ENCODE measurements at regions not wholly inside any gene's neighbourhood (a gene's known extent, or its start where the extent isn't known, plus 50 kb on each side); places are given as distances from the start of the nearest gene placed in this dataset.

DNA sequence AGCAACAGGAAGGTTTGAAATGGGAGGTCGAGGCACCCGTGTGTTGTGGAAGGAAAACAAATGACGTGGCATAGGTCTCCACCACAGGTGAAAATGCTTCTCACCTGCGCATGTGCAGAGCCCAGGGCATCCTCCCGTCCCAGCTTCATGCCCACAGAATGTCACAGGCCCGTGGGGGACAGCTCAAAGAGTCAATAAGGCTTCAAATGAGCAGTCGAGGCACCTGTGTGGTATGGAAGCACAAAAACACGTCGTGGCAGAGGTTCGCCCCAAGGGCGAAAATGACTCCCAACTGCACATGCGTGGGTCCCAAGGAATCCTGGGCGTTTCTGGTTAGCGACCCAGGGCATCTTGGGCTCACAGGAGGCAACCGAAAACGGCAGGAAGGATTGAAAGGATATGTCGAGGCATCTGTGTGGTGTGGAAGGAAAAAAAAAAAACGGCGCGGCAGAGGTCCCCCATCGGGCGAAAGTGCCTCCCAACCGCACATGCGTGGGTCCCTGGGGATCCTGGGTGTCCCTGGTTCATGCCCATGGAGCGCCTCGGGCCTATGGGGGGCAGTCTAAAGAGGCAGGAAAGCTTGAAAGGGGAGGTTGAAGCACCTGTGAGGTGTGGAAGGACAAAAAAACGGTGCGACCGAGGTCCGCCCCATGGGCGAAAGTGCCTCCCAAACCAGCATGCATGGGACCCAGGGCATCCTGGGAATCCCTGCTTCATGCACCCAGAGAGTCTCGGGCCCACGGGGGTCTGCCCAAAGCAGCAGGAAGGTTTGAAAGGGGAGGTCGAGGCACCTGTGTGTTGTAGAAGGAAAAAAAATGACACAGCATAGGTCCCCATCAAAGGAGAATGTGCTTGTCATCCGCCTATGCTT, 578.5 kb downstream of the ALG10 start:
- Histone ChIP-seq H3K27me3 (ENCODE audit: control insufficient read depth, insufficient read depth, low read length) (no peaks in the 10 kb centered on the region), H3K9me3 (ENCODE audit: control insufficient read depth, insufficient read depth, low read length) (peaks cover 49% of the 10 kb centered on the region), H3K27ac (ENCODE audit: low read length) (no peak overlapping the region), H3K4me1 (ENCODE audit: control insufficient read depth, insufficient read depth, low read length) (no peaks in the 10 kb centered on the region), H3K36me3 (ENCODE audit: control insufficient read depth, insufficient read depth, low read length) (no peaks in the 10 kb centered on the region; the same call in 1 of the 2 replicates), H3K4me3 (ENCODE audit: low read length) (no peak overlapping the region)
- WGBS (ENCODE audit: insufficient coverage, insufficient read length): no CpG with 5 or more reads among the region's 35 CpGs
- no peak for DNase-seq (ENCODE audit: low read depth, low spot score)

DNA sequence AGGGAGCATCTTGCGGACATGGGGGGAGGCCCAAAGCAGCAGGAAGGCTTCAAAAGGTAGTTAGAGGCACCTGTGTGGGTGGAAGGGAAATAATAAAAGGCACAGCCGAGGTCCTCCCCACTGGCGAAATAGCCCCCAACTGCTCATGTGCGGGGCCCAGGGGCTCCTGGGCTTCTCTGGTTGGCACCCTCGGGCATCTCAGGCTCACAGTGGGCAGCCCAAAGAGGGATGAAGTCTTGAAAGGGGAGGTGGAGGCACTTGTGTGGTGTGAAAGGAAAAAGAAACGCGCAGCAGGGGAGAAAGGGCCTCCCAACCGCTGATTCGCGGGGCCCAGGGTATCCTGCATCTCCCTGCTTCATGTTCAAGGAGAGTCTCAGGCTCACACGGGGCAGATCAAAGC, 579.4 kb downstream of the ALG10 start:
- Histone ChIP-seq H3K9me3 (ENCODE audit: control insufficient read depth, insufficient read depth, low read length) (peaks cover 50% of the 10 kb centered on the region), H3K27me3 (ENCODE audit: control insufficient read depth, insufficient read depth, low read length) (no peaks in the 10 kb centered on the region), H3K4me1 (ENCODE audit: control insufficient read depth, insufficient read depth, low read length) (no peaks in the 10 kb centered on the region)

DNA sequence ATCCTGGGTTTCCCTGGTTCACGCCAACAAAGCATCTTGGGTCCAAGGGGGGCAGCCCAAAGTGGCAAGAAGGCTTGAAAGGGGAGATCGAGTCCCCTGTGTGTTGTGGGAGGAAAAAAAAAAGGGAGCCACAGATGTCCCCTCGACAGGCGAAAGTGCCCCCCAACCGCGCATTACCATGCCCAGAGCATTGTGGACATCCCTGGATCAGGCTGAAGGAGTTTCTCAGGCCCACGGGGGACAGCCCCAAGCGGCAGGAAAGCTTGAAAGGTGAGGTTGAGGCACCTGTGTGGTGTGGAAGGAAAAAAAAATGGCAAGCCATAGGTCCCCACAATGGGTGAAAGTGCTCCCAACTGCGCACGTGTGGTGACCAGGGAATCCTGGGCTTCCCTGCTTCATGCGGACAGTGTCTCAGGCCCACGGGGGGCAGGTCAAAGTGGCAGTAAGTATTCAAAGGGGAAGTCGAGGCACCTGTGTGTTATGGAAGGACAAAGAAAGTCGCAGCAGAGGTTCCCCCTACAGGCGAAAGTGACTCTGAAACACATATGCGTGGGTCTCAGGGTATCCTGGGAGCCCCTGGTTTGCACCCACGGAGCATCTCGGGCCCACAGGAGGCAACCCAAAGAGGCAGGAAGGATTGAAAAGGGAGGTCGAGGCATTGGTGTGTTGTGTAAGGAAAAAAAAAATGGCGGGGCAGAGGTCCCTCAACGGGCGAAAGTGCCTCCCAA, 580.1 kb downstream of the ALG10 start:
- Histone ChIP-seq H3K9me3 (ENCODE audit: control insufficient read depth, insufficient read depth, low read length) (peaks cover 50% of the 10 kb centered on the region), H3K4me3 (ENCODE audit: low read length) (no peak overlapping the region), H3K27me3 (ENCODE audit: control insufficient read depth, insufficient read depth, low read length) (no peaks in the 10 kb centered on the region), H3K4me1 (ENCODE audit: control insufficient read depth, insufficient read depth, low read length) (no peaks in the 10 kb centered on the region), H3K27ac (ENCODE audit: low read length) (no peak overlapping the region), H3K36me3 (ENCODE audit: control insufficient read depth, insufficient read depth, low read length) (no peaks in the 10 kb centered on the region; the same call in 1 of the 2 replicates)
- no CpG with 5 or more reads among the region's 22 CpGs for WGBS (ENCODE audit: insufficient coverage, insufficient read length)
- no peak for DNase-seq (ENCODE audit: low read depth, low spot score)

More for the DNA sequence above, 579.4 kb downstream of the ALG10 start:
- Histone ChIP-seq H3K4me3 (ENCODE audit: low read length) (no peak overlapping the region), H3K36me3 (ENCODE audit: control insufficient read depth, insufficient read depth, low read length) (no peaks in the 10 kb centered on the region; the same call in 1 of the 2 replicates), H3K27ac (ENCODE audit: low read length) (no peak overlapping the region)
- WGBS (ENCODE audit: insufficient coverage, insufficient read length): no CpG with 5 or more reads among the region's 11 CpGs
- DNase-seq (ENCODE audit: low read depth, low spot score): no peak

DNA sequence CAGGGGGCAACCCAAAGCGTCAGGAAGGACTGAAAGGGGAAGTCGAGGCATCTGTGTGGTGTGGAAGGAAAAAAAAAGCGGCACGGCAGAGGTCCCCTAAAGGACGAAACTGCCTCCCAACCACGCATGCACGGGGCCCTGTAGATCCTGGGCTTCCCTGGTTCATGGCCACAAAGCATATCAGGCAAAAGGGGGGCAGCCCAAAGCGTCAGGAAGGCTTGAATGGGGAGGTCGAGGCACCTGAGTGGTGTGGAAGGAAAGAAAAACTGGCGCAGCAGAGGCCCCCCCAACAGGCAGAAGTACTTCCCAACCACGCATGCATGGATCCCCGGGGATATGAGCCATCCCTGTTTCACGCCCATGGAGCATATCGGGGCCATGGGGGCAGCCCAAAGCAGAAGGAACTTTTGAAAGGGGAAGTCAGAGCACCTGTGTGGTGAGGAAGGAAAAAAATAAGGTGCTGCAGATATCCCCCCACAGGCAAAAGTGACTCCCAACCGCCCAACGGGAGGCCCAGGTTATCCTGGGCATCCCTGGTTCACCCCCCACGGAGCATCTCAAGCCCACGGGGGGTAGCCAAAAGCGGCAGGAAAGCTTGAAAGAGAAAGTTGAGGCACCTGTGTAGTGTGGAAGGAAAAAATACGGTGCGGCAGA, 581.2 kb downstream of the ALG10 start:
- no peaks in the 10 kb centered on the region for H3K27me3 ChIP-seq (ENCODE audit: control insufficient read depth, insufficient read depth, low read length)
- no peaks in the 10 kb centered on the region; the same call in 1 of the 2 replicates for H3K36me3 ChIP-seq (ENCODE audit: control insufficient read depth, insufficient read depth, low read length)
- no peak overlapping the region for H3K27ac ChIP-seq (ENCODE audit: low read length)
- peaks cover 48% of the 10 kb centered on the region for H3K9me3 ChIP-seq (ENCODE audit: control insufficient read depth, insufficient read depth, low read length)
- H3K4me1 ChIP-seq (ENCODE audit: control insufficient read depth, insufficient read depth, low read length): no peaks in the 10 kb centered on the region
- DNase-seq (ENCODE audit: low read depth, low spot score): no peak
- no peak overlapping the region for H3K4me3 ChIP-seq (ENCODE audit: low read length)
- no CpG with 5 or more reads among the region's 21 CpGs for WGBS (ENCODE audit: insufficient coverage, insufficient read length)

DNA sequence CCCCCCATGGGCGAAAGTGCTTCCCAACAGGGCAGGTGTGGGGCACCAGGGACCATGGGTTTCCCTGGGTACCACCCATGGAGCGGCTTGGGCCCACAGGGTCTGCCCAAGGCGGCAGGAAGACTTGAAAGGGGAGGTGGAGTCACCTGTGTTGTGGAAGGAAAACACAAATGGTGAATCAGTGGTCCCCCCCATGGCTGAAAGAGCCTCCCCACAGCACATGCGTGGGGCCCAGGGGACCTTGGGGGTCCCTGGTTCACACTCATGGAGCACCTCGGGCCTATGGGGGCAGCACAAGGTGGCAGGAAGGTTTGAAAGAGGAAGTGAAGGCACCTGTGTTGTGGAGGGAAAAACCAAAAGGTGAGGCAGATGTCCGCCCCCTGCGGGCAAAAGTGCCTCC, 581.9 kb downstream of the ALG10 start:
- no peak for DNase-seq (ENCODE audit: low read depth, low spot score)
- Histone ChIP-seq H3K36me3 (ENCODE audit: control insufficient read depth, insufficient read depth, low read length) (no peaks in the 10 kb centered on the region; the same call in 1 of the 2 replicates), H3K9me3 (ENCODE audit: control insufficient read depth, insufficient read depth, low read length) (peaks cover 45% of the 10 kb centered on the region), H3K27me3 (ENCODE audit: control insufficient read depth, insufficient read depth, low read length) (no peaks in the 10 kb centered on the region), H3K4me3 (ENCODE audit: low read length) (no peak overlapping the region), H3K27ac (ENCODE audit: low read length) (no peak overlapping the region), H3K4me1 (ENCODE audit: control insufficient read depth, insufficient read depth, low read length) (no peaks in the 10 kb centered on the region)
- no CpG with 5 or more reads among the region's 7 CpGs for WGBS (ENCODE audit: insufficient coverage, insufficient read length)

DNA sequence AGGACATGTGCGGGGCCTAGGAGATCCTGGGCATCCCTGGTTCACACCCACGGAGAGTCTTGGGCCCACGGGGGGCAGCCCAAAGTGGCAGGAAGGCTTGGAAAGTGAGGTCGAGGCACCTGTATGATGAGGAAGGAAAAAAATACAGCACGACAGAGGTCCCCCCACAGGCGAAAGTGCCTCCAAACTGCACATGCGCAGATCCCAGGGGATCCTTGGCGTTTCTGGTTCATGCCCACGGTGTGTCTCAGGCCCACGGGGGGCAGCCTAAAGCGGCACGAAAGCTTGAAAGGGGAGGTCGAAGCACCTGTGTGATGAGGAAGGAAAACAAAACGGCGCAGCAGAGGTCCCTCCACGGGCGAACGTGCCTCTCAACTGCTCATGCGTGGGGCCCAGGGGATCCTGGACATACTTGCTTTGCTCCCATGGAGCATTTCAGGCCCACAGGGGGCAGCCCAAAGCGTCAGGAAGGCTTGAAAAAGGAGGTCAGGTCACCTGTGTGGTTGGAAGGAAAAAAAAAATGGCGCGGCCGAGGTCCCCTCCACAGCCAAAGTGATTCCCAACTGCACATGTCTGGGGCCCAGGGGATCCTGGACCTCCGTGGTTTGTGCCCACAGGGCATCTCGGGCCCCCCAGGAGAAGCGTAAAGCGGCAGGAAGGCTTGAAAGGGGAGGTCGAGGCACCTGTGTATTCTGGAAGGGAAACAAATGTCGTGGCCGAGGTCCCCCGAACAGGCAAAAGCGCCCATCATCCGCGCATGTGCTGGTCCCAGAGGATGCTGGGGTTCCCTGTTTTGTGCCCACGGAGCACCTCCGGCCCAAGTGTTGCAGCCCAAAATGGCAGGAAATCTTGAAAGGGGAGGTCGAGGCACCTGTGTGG, 582.6 kb downstream of the ALG10 start:
- no peak overlapping the region for H3K4me3 ChIP-seq (ENCODE audit: low read length)
- no peaks in the 10 kb centered on the region for H3K27me3 ChIP-seq (ENCODE audit: control insufficient read depth, insufficient read depth, low read length)
- DNase-seq (ENCODE audit: low read depth, low spot score): no peak
- H3K9me3 ChIP-seq (ENCODE audit: control insufficient read depth, insufficient read depth, low read length): peaks cover 45% of the 10 kb centered on the region
- WGBS (ENCODE audit: insufficient coverage, insufficient read length): no CpG with 5 or more reads among the region's 37 CpGs
- H3K36me3 ChIP-seq (ENCODE audit: control insufficient read depth, insufficient read depth, low read length): no peaks in the 10 kb centered on the region; the same call in 1 of the 2 replicates
- H3K4me1 ChIP-seq (ENCODE audit: control insufficient read depth, insufficient read depth, low read length): no peaks in the 10 kb centered on the region
- H3K27ac ChIP-seq (ENCODE audit: low read length): no peak overlapping the region

DNA sequence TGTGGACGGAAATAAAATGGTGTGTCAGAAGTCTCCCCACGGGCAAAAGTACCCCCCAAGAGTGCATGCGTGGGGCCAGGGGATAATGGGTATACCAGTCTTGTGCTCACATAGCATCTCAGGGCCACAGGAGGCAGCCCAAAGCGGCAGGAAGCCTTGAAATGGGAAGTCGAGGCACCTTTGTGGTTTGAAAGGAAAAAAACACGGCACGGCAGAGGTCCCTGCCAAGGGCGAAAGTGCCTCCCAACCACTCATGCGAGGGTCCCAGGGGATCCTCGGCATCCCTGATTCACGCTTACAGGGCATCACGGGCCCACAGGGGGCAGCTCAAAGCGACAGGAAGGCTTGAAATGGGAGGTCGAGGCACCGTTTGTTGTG, 583.2 kb downstream of the ALG10 start:
- Histone ChIP-seq H3K27ac (ENCODE audit: low read length) (no peak overlapping the region), H3K36me3 (ENCODE audit: control insufficient read depth, insufficient read depth, low read length) (no peaks in the 10 kb centered on the region), H3K4me3 (ENCODE audit: low read length) (no peak overlapping the region), H3K9me3 (ENCODE audit: control insufficient read depth, insufficient read depth, low read length) (peaks cover 44% of the 10 kb centered on the region), H3K4me1 (ENCODE audit: control insufficient read depth, insufficient read depth, low read length) (no peaks in the 10 kb centered on the region), H3K27me3 (ENCODE audit: control insufficient read depth, insufficient read depth, low read length) (no peaks in the 10 kb centered on the region)
- WGBS (ENCODE audit: insufficient coverage, insufficient read length): no CpG with 5 or more reads among the region's 15 CpGs
- DNase-seq (ENCODE audit: low read depth, low spot score): no peak

DNA sequence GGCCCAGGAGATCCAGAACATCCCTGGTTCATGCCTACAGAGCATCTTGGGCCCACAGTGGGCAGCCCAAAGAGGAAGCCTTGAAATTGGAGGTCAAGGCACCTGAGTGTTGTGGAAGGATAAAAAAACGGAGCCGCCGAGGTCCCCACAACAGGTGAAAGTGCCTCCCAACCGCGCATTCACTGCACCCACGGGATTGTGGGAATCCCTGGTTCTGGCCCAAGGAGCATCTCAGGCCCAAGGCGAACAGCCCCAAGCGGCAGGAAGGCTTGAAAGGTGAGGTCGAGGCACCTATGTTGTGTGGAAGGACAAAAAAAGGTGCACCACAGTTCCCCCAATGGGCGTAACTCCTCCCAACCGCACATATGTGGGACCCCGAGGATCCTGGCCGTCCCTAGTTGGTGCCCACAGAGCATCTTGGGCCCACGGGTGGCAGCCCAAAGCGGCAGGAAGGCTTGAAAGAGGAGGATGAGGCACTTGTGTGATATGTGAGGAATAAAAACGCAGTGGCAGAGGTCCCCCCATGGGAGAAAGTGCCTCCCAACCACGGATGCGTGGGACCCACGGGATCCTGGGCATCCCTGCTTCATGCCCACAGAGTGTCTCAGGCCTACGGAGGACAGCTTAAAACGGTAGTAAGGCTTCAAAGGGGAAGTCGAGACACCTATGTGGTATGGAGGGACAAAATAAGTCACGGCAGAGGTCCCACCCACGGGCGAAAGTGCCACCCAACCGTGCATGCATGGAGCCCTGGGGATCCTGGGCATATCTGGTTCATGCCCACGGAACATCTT, 583.9 kb downstream of the ALG10 start:
- H3K9me3 ChIP-seq (ENCODE audit: control insufficient read depth, insufficient read depth, low read length): peaks cover 38% of the 10 kb centered on the region
- no peaks in the 10 kb centered on the region for H3K27me3 ChIP-seq (ENCODE audit: control insufficient read depth, insufficient read depth, low read length)
- H3K4me3 ChIP-seq (ENCODE audit: low read length): no peak overlapping the region
- no peaks in the 10 kb centered on the region for H3K36me3 ChIP-seq (ENCODE audit: control insufficient read depth, insufficient read depth, low read length)
- WGBS (ENCODE audit: insufficient coverage, insufficient read length): no CpG with 5 or more reads among the region's 27 CpGs
- no peak for DNase-seq (ENCODE audit: low read depth, low spot score)
- H3K4me1 ChIP-seq (ENCODE audit: control insufficient read depth, insufficient read depth, low read length): no peaks in the 10 kb centered on the region
- H3K27ac ChIP-seq (ENCODE audit: low read length): no peak overlapping the region

DNA sequence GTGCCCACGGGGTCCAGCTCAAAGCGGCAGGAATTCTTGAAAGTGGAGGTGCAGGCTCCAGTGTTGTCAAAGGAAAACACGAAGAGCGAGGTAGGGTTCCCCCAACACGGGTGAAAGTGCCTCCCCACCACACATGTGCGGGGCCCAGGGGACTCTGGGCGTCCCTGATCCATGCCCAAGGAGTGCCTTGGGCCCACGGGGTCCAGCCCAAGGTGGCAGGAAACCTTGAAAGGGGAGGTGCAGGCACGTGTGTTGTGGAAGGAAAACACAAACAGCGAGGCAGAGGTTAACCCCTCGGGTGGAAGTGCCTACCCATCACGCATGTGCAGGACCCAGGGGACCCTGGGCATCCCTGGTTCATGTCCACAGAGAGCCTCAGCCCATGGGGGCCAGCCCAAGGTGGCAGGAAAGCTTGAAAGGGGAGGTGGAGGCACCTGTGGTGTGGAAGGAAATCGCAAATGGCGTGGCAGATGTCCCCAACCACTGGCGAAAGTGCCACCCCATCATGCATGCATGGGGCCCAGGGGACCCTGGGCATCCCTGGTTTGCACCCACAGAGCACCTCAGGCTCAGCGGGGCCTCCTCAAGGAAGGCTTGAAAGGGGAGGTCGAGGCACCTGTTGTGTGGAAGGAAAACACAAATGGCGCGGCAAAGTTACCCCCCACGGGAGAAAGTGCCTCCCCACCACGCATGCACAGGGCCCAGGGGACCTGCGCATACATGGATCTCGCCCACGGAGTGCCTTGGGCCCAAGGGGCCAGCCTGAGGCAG, 584.6 kb downstream of the ALG10 start:
- no peaks in the 10 kb centered on the region for H3K27me3 ChIP-seq (ENCODE audit: control insufficient read depth, insufficient read depth, low read length)
- DNase-seq (ENCODE audit: low read depth, low spot score): no peak
- peaks cover 33% of the 10 kb centered on the region for H3K9me3 ChIP-seq (ENCODE audit: control insufficient read depth, insufficient read depth, low read length)
- no CpG with 5 or more reads among the region's 24 CpGs for WGBS (ENCODE audit: insufficient coverage, insufficient read length)
- no peaks in the 10 kb centered on the region for H3K36me3 ChIP-seq (ENCODE audit: control insufficient read depth, insufficient read depth, low read length)
- no peaks in the 10 kb centered on the region for H3K4me1 ChIP-seq (ENCODE audit: control insufficient read depth, insufficient read depth, low read length)
- H3K27ac ChIP-seq (ENCODE audit: low read length): no peak overlapping the region
- H3K4me3 ChIP-seq (ENCODE audit: low read length): no peak overlapping the region
